ENCODE measurements at regions not wholly inside any gene's neighbourhood (a gene's known extent, or its start where the extent isn't known, plus 50 kb on each side); places are given as distances from the start of the nearest gene placed in this dataset.

DNA sequence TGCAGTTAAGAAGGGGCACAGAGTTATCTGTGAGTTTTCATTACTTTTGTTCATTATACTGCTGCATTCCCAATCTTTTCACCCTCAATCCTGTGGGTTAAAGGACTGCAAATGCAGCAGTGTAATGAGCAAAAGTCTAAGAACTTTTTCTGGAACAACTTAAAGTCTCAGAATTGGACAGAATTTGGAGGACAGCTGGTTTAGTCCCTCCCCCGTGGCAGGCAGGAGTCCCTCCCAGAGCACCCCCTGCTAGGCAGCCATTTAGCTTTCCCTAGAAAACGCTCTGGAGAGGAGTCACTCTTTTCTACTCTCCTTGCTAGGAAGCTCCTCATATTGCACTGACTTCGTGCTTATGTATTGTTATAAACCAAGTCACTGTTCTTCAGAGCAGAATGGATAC lies 156.3 kb upstream of the UBE2E1 start:
- Mint-ChIP-seq H3K9me3 (peaks cover 0 to 2% (median 0%) of the 10 kb centered on the region in 8 donors), H3K27ac (no peak overlapping the region), H3K27me3 (peaks cover 10 to 18% of the 10 kb centered on the region in 2 donors), H3K4me3 (no peak overlapping the region), H3K4me1 (peaks cover 0 to 1% (median 0%) of the 10 kb centered on the region in 4 donors), H3K36me3 (no peaks in the 10 kb centered on the region)
- Histone ChIP-seq H3K4me1 (ENCODE audit: insufficient read depth, low read length) (no peaks in the 10 kb centered on the region), H3K27ac (ENCODE audit: low read depth, low read length) (no peak overlapping the region), H3K9me3 (ENCODE audit: control insufficient read depth in 1 of 2, low read length in 2 of 2) (no peaks in the 10 kb centered on the region), H3K4me3 (ENCODE audit: low read length in 2 of 2) (no peak overlapping the region), H3K27me3 (ENCODE audit: insufficient read depth, low read length) (no peaks in the 10 kb centered on the region), H3K36me3 (ENCODE audit: insufficient read depth, low read length) (no peaks in the 10 kb centered on the region)
- POLR2A ChIA-PET (ENCODE audit: partially characterized antibody): no interaction called here
- DNase-seq: no peak
- CTCF ChIA-PET (ENCODE audit: partially characterized antibody): interaction anchor here (1.3 kb wide), 1 partner anchor 9 kb away, joined by 3 read pairs; no protein-coding TSS in a partner anchor
- intact Hi-C loops (cut with micrococcal nuclease): no loop called here

DNA sequence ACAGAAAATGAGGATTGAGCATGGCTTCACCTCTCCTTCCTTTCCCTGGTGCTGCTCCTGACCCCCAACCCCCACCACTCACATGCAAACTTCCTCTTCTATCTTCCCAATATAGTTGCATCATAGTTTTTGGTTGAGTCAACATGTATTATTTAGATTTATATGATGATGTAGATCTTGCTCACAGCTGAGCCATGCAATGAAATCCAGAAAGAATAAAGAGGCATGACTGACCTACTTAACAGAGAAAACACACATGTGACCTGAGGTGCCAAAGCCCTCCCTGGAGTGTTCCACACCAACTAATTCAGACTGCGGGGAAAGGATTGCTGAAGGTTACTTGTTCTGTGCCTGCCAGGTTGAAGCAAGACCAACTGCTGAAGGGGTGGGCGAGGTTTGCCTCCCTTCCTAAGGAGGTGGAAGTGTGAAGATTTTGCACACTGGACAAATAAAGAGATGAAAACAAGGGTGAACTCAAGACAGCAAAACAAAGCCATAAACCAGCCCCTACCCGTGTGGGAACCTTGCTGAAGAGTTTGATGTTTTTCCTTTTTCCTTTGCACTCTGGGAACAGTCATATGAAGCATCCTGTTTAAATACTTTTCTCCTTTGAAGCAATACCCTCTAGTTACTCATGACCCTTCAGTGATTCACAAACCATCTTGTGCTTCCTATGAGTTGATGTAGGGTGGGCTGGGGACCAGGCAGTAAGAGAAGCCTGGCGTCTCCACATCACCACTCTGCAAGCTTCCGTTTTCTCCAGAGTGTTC lies 155.2 kb upstream of the UBE2E1 start:
- no peak overlapping the region for H3K27ac Mint-ChIP-seq
- ChIA-PET CTCF (ENCODE audit: partially characterized antibody) (no interaction called here), POLR2A (ENCODE audit: partially characterized antibody) (no interaction called here)
- H3K9me3 Mint-ChIP-seq: peaks cover under 1 to 3% (median under 1%) of the 10 kb centered on the region in 8 donors
- Histone ChIP-seq H3K4me1 (ENCODE audit: insufficient read depth, low read length) (no peaks in the 10 kb centered on the region), H3K9me3 (ENCODE audit: control insufficient read depth in 1 of 2, low read length in 2 of 2) (no peaks in the 10 kb centered on the region), H3K27me3 (ENCODE audit: insufficient read depth, low read length) (no peaks in the 10 kb centered on the region), H3K27ac (ENCODE audit: low read depth, low read length) (no peak overlapping the region), H3K4me3 (ENCODE audit: low read length in 2 of 2) (no peak overlapping the region), H3K36me3 (ENCODE audit: insufficient read depth, low read length) (no peaks in the 10 kb centered on the region)
- DNase-seq: no peak
- no peak overlapping the region for H3K4me3 Mint-ChIP-seq
- peaks cover 0 to 1% (median 0%) of the 10 kb centered on the region in 4 donors for H3K4me1 Mint-ChIP-seq
- no peaks in the 10 kb centered on the region for H3K36me3 Mint-ChIP-seq
- intact Hi-C loops (cut with micrococcal nuclease): no loop called here
- H3K27me3 Mint-ChIP-seq: peaks cover 8 to 18% of the 10 kb centered on the region in 2 donors

DNA sequence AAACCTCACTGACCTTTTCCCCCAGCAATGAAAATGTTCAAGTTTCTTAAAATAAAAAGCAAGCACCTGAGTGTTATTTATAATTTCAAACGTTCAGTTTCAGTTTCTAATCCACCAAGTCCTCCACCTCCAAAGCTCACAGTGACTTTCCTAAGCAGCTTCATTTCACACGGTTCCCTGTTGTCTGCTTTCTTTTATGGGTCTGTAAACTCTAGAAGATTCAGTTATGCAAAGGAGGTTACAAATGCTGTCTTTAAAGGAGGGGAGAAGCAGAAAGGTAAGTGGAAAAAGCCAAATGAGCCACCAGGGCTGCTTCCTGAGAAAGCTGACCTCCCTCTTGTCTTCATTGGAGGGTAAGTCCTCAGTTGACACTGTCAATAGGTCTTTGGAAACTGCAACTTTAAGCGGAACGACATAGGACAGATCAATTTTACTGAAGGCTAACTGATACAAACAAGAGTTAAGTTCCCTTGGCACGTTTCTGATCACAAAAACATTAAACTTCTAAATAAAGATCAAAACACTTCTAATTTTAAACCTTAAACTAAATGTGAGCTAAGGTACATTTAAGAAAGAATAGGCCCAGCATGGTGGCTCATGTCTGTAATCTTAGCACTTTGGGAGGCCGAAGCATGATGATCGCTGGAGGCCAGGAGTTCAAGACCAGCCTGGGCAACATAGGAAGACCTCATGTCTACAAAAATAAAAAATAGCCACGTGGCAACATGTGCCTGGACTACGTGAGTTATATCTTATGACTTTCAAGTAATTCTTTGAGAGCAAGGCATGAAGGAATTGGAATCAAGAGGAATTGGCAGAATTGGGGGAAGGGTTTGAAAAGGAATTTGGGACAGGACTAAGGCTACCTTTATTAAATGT lies 151.9 kb upstream of the UBE2E1 start:
- Mint-ChIP-seq H3K27me3 (peaks cover 6 to 19% of the 10 kb centered on the region in 2 donors), H3K9me3 (peaks cover 3 to 7% (median 5%) of the 10 kb centered on the region in 8 donors), H3K4me1 (peaks cover 0 to 1% (median 0%) of the 10 kb centered on the region in 4 donors), H3K36me3 (no peaks in the 10 kb centered on the region), H3K4me3 (no peak overlapping the region), H3K27ac (no peak overlapping the region)
- Histone ChIP-seq H3K27ac (ENCODE audit: low read depth, low read length) (no peak overlapping the region), H3K36me3 (ENCODE audit: insufficient read depth, low read length) (no peaks in the 10 kb centered on the region), H3K27me3 (ENCODE audit: insufficient read depth, low read length) (no peaks in the 10 kb centered on the region), H3K4me3 (ENCODE audit: low read length in 2 of 2) (no peak overlapping the region), H3K9me3 (ENCODE audit: control insufficient read depth in 1 of 2, low read length in 2 of 2) (no peaks in the 10 kb centered on the region), H3K4me1 (ENCODE audit: insufficient read depth, low read length) (no peaks in the 10 kb centered on the region)
- ChIA-PET POLR2A (ENCODE audit: partially characterized antibody) (no interaction called here), CTCF (ENCODE audit: partially characterized antibody) (no interaction called here)
- DNase-seq: no peak
- intact Hi-C loops (cut with micrococcal nuclease): no loop called here

DNA sequence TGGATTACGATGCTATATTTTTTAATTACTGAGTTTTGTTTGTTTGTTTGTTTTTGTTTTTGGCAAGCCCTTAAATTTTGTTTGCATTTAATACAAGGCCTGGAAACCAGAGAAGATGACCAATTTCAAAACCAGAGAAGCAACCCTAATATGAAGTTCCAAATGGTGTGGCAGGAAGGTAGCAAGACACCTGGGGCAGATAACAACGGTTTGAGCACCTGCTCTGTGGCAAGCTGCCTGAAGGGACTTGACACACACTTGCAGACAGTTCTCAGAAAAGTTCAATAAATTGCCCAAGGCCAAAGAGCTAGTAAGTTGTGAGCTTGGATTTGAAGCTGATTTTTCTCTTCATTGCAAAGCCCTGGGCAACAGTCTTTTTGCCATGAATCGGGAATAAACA lies 151.2 kb upstream of the UBE2E1 start:
- H3K27me3 ChIP-seq (ENCODE audit: insufficient read depth, low read length): no peaks in the 10 kb centered on the region
- peaks cover 2 to 12% of the 10 kb centered on the region in 2 donors for H3K27me3 Mint-ChIP-seq
- no peak for DNase-seq
- intact Hi-C loops (cut with micrococcal nuclease): no loop called here
- H3K9me3 Mint-ChIP-seq: peaks cover 3 to 7% (median 5%) of the 10 kb centered on the region in 8 donors
- H3K4me1 Mint-ChIP-seq: peaks cover 0 to 1% (median 0%) of the 10 kb centered on the region in 4 donors
- ChIA-PET CTCF (ENCODE audit: partially characterized antibody) (no interaction called here), POLR2A (ENCODE audit: partially characterized antibody) (no interaction called here)
- H3K36me3 ChIP-seq (ENCODE audit: insufficient read depth, low read length): no peaks in the 10 kb centered on the region
- no peak overlapping the region for H3K4me3 Mint-ChIP-seq
- H3K9me3 ChIP-seq (ENCODE audit: control insufficient read depth in 1 of 2, low read length in 2 of 2): no peaks in the 10 kb centered on the region
- no peak overlapping the region for H3K27ac ChIP-seq (ENCODE audit: low read depth, low read length)
- no peaks in the 10 kb centered on the region for H3K4me1 ChIP-seq (ENCODE audit: insufficient read depth, low read length)
- no peaks in the 10 kb centered on the region for H3K36me3 Mint-ChIP-seq
- H3K4me3 ChIP-seq (ENCODE audit: low read length in 2 of 2): no peak overlapping the region
- no peak overlapping the region for H3K27ac Mint-ChIP-seq

DNA sequence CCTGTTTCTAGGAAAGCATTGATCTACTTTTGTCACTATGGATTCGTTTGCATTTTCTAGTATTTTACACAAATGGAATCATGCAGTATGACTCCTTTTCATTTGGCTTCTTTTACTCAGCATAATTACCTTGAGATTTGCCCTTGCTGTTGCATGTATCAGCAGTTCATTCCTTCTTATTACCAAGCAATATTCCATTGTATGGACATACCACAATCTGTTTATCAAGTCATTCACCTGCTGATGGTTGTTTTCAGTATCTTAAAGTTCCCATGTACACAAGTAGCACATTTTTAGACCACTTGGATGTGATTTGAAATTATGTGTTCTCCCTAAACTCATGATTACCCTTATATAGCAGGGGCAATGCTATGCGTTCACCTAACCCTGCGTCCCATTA lies 150.0 kb upstream of the UBE2E1 start:
- no peaks in the 10 kb centered on the region for H3K36me3 ChIP-seq (ENCODE audit: insufficient read depth, low read length)
- Mint-ChIP-seq H3K4me1 (peaks cover 0 to 1% (median 0%) of the 10 kb centered on the region in 4 donors), H3K36me3 (no peaks in the 10 kb centered on the region), H3K9me3 (peaks cover 3 to 7% (median 5%) of the 10 kb centered on the region in 8 donors), H3K4me3 (no peak overlapping the region), H3K27me3 (peaks cover 3 to 4% of the 10 kb centered on the region in 2 donors), H3K27ac (no peak overlapping the region)
- no peak overlapping the region for H3K4me3 ChIP-seq (ENCODE audit: low read length in 2 of 2)
- no peaks in the 10 kb centered on the region for H3K27me3 ChIP-seq (ENCODE audit: insufficient read depth, low read length)
- intact Hi-C loops (cut with micrococcal nuclease): no loop called here
- no peaks in the 10 kb centered on the region for H3K9me3 ChIP-seq (ENCODE audit: control insufficient read depth in 1 of 2, low read length in 2 of 2)
- DNase-seq: no peak
- ChIA-PET POLR2A (ENCODE audit: partially characterized antibody) (no interaction called here), CTCF (ENCODE audit: partially characterized antibody) (no interaction called here)
- H3K27ac ChIP-seq (ENCODE audit: low read depth, low read length): no peak overlapping the region
- H3K4me1 ChIP-seq (ENCODE audit: insufficient read depth, low read length): no peaks in the 10 kb centered on the region

DNA sequence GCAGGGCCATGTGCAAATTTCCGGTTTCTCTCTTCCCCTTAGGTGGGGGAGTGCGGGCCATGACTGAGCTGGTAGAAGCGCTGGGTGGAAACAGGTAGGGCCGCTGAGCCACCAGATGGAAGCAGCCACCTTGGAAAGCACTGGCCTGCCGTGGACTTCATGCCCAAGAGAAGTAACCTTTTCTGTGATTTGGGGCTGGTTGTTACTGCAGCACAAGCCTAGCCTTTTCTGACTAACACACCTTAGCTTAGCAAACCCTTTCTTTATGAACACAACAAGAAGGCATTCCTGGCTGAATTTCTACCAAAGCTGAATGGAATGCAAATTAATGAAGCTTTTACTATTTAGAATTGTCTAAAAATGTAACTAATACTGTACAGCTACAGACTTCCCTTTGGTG lies 149.6 kb upstream of the UBE2E1 start:
- intact Hi-C loops (cut with micrococcal nuclease): no loop called here
- Mint-ChIP-seq H3K4me3 (no peak overlapping the region), H3K4me1 (peaks cover 0 to 1% (median 0%) of the 10 kb centered on the region in 4 donors), H3K27me3 (peaks cover 3 to 4% of the 10 kb centered on the region in 2 donors), H3K9me3 (peaks cover 3 to 7% (median 5%) of the 10 kb centered on the region in 8 donors), H3K36me3 (no peaks in the 10 kb centered on the region), H3K27ac (no peak overlapping the region)
- H3K4me1 ChIP-seq (ENCODE audit: insufficient read depth, low read length): no peaks in the 10 kb centered on the region
- CTCF ChIA-PET (ENCODE audit: partially characterized antibody): no interaction called here
- no peaks in the 10 kb centered on the region for H3K9me3 ChIP-seq (ENCODE audit: control insufficient read depth in 1 of 2, low read length in 2 of 2)
- H3K27ac ChIP-seq (ENCODE audit: low read depth, low read length): no peak overlapping the region
- POLR2A ChIA-PET (ENCODE audit: partially characterized antibody): no interaction called here
- DNase-seq: no peak
- H3K36me3 ChIP-seq (ENCODE audit: insufficient read depth, low read length): no peaks in the 10 kb centered on the region
- no peaks in the 10 kb centered on the region for H3K27me3 ChIP-seq (ENCODE audit: insufficient read depth, low read length)
- no peak overlapping the region for H3K4me3 ChIP-seq (ENCODE audit: low read length in 2 of 2)

DNA sequence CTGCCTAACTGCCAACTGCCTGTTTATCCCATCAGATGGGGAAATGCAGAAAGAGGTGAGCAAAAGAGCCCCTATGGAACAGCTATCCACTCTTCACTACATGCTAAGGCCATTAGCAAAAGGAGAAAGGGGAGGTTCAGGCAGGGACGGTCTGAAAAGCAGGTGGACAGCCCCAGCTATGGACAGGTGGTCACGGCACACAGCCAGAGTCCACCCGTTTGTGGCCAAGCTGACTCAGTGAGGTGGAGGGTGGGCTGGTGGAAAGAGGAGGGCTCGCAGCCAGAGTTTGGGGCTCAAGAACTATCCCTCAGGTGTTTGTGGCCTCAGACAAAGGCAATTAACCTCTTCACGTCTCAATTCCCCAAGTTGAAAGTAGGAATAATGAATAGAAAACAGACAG lies 148.9 kb upstream of the UBE2E1 start:
- H3K36me3 ChIP-seq (ENCODE audit: insufficient read depth, low read length): no peaks in the 10 kb centered on the region
- no peaks in the 10 kb centered on the region for H3K9me3 ChIP-seq (ENCODE audit: control insufficient read depth in 1 of 2, low read length in 2 of 2)
- no peaks in the 10 kb centered on the region for H3K27me3 ChIP-seq (ENCODE audit: insufficient read depth, low read length)
- no peaks in the 10 kb centered on the region for H3K36me3 Mint-ChIP-seq
- peaks cover 3 to 4% of the 10 kb centered on the region in 2 donors for H3K27me3 Mint-ChIP-seq
- ChIA-PET POLR2A (ENCODE audit: partially characterized antibody) (no interaction called here), CTCF (ENCODE audit: partially characterized antibody) (no interaction called here)
- H3K27ac ChIP-seq (ENCODE audit: low read depth, low read length): no peak overlapping the region
- no peaks in the 10 kb centered on the region for H3K4me1 ChIP-seq (ENCODE audit: insufficient read depth, low read length)
- H3K4me1 Mint-ChIP-seq: peaks cover 0 to 5% (median 2%) of the 10 kb centered on the region in 4 donors
- peaks cover 3 to 7% (median 5%) of the 10 kb centered on the region in 8 donors for H3K9me3 Mint-ChIP-seq
- DNase-seq: no peak
- no peak overlapping the region for H3K4me3 Mint-ChIP-seq
- H3K27ac Mint-ChIP-seq: no peak overlapping the region
- H3K4me3 ChIP-seq (ENCODE audit: low read length in 2 of 2): no peak overlapping the region
- intact Hi-C loops (cut with micrococcal nuclease): no loop called here

Data from CD4-positive, alpha-beta memory T cell (primary cell).